GM18502 (cell line): ENCODE measurements at regions not wholly inside any gene's neighbourhood (a gene's known extent, or its start where the extent isn't known, plus 50 kb on each side); places are given as distances from the start of the nearest gene placed in this dataset.

Experiments
- ATAC-seq: cut with Tn5 transposase; IDR thresholded peaks from one replicate; pipeline ENCODE4 v1.9.1; 2021; ENCODE audit warnings: mild to moderate bottlenecking; ENCODE audit not compliant: unreplicated experiment, poor library complexity

DNA sequence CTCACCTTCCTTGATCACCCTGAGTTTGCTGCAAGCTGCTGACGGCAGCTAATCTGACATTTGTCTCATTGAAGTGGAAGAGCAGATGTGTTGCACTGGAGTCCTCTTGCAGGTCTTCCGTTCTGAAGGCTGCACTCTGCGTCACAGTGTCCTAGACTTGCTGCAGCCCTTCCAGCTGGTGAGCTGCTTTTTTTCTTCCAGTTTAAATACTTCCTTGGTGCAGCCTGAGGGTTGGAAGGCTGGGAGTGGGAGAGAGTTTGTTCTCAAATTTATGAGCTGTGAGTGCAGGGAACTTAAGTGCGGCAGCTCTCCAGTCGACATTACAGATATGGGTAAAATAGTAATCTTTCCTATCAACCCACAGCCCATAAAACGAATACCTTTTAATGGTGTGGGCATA is 303.6 kb upstream of the FAT1 start:
- ATAC-seq, result no peak

DNA sequence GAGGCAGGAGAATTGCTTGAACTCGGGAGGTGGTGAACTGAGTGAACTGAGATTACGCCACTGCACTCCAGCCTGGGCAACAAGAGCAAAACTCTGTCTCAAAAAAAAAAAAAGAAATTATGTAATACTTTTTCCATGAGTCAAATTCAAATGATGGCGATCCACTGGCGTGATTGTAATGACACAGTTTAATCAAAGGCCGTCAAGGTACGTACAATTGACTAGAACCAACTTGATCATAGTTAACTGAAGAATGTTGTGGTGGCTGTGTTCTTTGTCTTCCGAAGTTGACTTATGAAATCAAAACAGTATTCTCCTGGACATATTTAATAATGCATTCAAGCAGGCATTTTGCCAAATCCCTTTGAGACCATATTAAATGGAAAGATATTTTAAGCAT is 318.6 kb upstream of the FAT1 start:
- no peak for ATAC-seq

DNA sequence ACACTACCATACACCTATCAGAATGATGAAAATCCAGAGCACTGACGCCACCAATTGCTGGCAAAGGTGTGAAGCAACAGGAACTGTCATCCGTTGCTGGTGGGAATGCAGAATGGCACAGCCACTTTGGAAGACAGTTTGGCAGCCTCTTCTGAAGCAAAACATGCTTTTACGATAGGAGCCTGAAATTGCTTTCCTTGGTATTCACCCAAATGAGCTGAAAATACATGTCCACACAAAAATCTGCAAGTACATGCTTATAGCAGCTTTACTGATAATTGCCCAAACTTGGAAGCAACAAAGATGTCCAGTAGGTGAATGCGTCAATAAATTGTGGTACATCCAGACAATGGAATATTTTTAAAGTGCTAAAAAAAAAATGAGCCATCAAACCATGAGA is 322.8 kb upstream of the FAT1 start:
- ATAC-seq, result no peak

DNA sequence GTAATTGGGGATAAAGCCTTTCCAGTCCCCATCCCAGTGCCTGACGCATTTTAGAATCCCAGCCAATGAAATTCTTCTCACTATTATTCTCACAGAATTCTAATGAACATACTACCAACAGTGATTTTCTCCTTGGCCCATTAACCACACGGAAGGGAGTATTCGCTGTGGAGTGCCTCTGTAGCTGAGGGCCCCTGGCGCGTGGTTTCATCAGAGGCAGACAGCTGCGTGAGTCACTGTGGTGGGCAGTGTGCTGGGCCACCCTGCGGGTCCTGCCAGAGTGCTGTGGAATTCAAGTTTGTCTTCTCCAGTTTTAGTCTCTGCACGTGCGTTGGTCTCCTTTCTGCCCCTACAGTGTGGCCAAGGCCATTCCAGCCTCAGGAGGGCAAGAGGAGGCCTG is 335.4 kb upstream of the FAT1 start:
- no peak for ATAC-seq

DNA sequence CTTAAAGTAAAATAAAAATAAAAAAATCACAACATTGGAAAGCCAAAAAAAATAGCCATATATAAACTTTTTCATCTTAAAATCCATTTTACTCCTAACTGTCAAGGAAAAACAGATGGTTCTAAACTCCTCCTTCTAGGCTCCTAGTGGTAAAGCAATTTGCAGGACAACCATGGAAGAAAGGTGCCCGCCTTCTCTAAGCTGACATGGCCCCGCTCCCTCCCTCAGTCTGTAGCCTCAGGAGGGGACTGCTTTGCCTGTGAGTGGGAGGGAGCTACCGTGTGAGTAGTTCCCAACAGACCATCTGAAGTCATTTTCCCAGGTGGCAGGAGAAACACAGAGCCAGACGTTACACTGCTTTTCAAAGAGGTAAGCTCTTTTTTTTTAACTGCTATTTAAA is 336.2 kb upstream of the FAT1 start:
- ATAC-seq, result no peak

DNA sequence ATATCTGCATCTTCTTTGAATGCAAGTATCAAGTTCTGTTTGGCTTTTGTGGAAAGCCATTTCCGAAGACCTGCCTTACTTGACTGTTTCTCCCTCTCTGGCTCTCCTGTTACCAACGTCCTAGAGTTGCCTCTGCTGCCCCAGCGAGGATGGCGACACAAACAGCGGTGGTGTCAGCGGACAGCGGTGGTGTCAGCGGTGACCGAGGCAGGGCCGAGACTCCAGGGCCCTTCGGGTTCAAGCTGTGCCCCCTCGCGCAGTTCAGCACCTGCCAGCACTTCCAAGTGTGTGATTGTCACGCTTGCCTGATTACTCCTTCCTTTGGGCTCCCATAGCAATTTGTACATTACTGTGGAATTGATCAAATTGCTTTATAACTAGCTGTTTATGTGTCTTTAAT is 336.9 kb upstream of the FAT1 start:
- no peak for ATAC-seq

DNA sequence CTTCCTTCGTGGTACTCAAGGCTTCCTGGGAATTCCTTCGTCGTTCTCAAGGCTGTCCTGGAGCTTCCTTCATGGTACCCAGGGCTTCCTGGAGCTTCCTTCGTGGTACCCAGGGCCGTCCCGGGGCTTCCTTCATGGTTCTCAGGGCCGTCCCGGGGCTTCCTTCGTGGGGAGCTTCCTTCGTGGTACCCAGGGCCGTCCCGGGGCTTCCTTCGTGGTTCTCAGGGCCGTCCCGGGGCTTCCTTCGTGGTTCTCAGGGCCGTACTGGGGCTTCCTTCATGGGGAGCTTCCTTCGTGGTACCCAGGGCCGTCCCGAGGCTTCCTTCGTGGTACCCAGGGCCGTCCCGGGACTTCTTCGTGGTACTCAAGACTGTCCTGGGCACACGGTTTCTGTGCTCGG is 339.6 kb upstream of the FAT1 start:
- no peak for ATAC-seq

DNA sequence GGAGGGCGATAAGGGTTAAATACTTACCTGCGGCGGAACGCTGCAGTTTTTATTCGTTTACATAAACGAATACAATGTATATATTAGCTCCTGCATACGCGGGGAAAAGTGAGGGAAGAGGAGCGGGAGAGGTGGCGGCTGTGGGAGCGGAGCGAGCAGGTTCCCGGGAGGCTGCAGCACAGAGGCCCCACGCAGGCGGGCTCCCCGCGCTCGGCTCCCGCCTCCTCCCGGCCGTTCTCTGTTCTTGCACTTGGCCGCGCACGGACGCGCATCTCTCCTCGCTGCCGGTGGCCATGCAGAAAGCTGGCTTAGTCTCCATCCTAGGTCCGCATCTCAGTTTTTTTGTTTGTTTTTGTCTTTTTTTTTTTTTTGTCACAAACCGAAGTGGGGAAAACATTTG is 340.4 kb upstream of the FAT1 start:
- ATAC-seq, result no peak

DNA sequence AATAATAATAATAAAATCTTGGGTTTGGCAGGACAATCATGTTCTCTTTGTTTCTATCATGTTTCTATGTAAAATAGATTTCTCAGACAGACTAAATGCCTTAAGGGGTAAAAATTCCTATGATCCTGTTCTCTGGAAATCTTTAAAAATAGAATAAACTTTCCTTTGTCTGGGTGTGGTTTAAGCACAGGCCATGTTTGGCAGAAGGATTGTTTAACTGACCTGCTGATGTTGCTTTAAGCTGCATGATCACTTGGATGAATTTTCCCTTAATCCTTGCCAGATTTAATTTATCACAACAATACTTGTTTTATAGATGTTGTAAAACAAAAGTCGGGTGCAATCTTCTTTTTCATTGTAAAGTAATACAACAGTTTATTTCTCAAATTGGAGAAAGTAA is 341.7 kb upstream of the FAT1 start:
- no peak for ATAC-seq

DNA sequence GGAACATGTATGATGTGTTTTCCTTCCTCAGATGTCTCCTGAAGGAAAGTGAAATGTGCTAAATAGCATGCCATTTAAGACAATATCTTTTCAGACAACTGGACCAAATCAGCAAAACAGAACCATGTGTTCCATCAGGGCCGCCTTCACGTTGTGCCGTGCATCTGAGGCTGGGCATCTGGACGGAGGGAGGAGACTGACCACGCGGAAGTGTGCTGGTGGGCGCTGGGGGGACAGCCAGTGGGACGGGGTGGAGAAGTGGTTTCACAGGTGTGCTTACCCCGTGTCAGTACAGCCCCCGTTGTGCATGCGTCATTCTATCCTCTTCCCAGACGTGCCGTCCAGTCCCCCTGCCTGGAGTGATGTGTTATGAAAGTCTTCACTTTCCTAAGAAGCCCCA is 342.1 kb upstream of the FAT1 start:
- no peak for ATAC-seq

DNA sequence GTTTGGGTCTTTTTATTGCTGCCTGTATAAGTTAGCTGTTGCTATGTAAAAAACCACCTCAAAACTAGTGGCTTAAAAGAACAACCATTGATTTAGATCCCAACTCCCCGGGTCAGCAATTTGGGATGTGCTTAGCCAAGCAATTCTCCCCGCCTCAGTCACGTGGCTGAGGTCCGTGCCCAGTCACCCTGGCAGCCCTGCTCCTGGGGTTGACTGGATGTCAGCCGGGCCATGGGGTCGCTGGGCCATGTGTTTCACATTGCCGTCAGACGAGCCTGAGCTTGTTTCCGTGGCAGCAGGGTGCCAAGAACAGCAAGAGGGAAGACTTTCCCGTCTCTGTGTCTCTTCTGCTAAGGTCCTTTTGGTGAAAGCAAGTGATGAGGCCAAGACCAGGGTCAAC is 345.7 kb upstream of the FAT1 start:
- ATAC-seq, result no peak

DNA sequence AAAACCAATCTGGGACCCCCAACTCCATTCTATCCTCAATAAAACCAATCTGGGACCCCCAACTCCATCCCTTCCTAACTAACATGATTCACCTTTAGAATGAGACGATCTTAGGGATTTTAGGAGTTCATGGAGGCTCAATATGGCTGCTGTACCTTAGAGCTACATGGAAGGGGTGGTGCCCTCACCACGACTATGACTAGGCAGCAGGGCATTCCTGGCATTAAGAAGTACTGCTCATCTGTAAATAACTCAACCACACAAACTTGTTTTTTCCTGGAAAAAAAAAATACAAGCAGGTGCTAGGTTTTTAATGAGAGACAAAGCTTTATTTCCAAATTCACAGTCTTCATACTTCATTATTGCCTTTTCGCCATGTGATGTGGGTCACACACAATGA is 346.5 kb upstream of the FAT1 start:
- ATAC-seq, result no peak

DNA sequence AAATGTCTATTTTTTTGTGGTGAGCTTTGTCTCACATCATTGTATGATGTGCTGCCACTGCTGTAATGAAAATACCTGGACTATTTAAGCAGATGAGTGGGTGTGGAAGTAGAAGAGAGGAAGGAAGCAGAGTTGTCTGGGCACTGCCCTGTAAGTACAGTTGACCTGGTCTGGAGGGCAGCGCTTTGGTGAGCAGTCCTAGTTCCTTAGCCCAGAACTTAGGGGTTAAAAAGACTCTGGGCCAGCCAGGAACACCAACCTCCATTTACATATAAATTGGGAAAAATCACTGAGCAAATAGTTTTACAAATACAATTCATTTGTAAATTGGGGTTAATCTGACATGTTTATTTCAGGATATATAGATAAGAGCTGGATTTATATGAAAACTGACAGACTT is 347.1 kb upstream of the FAT1 start:
- ATAC-seq, result no peak

DNA sequence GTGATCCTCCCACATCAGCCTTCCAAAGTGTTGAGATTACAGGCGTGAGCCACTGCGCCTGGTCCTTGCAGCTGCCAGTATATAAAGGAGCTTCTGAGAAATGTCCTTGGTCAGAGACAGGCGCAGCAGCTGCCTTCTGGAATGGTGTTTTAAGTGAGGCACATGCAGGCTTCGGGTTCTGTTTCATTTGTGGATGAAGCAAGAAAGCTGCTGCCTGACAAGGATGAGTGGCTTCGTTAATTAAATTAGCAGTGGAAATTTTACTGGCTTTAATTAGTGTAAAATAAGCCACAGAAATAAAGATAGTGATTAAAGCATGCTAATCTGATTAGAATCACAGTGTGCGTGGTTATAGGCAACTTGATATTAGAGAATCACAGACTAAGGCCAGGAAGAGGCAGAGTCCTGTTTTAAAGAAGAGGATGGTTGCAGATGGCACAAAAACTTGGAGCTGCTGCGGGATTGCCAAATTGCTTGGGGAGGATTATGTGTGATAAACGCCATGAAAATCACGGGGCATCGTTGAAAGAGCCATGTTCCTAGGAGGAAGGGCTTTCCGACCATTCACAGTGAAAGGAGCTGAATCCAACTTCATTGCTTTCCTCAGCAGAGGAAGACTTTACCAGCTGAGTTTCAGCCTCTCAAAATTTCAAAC is 348.4 kb upstream of the FAT1 start:
- no peak for ATAC-seq

DNA sequence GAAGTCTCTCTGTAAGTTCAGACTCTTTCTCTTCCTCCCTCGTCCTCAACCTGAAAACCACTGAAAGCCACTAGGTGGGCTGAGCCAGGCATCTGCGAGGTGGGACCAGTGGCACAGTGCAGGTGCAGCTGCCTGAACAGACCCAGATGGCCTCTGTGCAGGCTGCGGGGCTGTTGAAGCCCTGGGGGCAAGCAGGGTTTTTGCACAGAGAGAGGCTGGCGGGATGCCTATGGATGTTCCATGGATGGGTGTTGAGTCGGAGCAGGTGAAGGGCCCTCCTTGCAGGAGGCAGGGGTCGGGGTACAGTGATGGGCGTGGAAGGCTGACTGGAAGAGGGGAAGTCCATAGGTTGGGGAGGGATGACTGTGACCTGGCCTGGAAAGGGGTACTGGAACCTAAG is 350.2 kb upstream of the FAT1 start:
- no peak for ATAC-seq

DNA sequence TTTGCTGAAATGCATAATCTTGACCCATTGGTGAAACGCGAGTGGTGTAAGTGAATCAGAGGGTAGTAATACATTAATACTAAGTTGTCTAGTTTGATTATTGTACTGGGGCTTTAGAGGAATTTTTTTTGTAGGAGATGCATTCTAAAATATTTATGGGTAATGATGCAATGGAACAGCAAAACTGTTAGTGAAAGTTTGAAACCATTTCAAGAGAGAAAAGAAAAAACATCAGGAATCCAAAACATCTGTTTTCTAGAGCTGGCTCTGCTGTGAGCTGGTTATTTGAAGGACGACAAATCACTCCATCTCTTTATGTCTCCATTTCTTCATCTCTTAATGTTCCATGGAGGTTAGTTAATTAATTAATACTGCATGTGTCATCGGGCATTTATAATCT is 351.9 kb upstream of the FAT1 start:
- ATAC-seq, result no peak

DNA sequence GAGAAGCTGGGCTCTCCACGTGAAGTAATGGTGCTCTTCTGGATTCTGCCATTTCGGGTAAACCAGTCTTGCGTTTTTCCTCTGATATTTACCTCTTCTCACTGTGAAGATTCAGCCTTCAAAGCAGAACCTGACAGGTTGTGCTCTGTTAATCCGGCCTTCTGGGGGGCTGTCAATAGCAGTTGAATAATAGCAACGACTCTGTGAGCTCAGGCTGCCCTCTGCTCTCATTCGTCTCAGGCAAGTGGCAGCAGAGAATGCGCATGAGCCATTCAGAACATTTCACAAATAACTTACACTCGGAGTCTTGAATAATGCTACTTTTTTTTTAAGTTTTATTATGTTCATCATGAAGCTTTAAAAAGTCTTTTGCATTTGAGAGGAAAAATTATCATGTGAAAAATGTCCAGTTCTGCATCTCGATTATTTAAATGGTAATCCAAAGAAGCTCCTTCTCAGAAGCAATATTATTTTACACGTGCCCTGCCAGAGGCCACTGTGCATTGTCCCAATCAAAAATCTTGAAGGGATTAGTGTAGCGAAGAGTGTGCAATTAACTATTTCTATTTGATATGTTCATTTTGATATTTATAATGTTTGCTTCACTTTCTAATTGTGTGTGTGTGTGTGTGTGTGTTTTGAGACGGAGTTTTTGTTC is 354.2 kb upstream of the FAT1 start:
- no peak for ATAC-seq

DNA sequence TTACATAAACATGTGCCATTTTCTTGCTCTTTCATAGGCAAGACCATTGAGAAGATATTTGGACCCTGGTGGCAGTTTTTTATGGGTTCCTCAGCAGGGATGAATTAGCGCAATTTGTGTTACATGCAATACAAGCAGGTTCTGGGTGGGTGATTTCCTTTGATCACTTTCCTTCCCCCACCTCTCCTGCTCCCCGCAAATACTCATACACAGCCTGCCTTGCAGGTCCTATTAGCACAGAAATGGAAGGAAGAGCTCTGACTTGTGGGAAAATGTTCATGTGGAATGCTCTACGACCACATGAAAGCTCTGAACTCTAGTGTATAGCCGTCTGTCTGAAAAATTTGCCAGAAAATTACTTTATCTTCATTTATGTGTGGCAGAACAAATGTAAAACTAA is 361.0 kb upstream of the FAT1 start:
- ATAC-seq, result no peak

DNA sequence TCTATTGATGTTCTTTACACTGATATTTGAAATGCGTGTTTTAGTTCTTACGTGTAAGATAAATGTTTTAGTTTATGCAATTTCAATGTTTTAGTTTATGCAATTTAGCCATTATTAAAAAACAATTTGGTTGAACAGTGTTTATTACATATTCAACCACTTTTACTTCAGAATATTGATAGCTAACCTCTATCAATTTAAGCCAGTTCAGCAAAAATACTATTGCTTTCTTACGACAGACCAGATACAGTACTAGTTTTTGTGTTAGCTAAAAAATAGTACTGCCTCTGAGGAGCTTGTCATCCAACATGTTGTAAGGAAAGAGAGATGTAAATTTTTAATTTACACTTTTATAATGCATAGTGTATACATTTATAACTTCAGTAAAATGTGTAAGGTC is 361.7 kb upstream of the FAT1 start:
- ATAC-seq, result no peak

DNA sequence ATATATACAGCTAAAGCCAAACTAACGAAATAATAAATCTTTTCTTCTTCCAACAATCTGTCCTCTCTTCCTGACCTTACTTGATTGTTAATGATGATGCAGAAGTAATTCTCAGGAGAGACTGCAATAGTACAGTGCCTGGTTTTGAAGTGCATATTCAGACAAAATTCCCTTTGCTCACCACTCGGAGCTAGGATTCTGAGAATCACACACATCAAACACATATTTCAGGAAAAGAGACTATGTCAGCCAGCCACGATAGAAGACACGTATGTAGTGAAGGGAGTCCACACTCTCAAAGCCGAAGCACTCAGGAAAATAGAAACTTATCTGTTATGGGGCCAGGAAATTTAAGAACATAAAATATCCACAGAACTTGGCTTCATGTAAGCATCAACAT is 362.5 kb upstream of the FAT1 start:
- ATAC-seq, result no peak

DNA sequence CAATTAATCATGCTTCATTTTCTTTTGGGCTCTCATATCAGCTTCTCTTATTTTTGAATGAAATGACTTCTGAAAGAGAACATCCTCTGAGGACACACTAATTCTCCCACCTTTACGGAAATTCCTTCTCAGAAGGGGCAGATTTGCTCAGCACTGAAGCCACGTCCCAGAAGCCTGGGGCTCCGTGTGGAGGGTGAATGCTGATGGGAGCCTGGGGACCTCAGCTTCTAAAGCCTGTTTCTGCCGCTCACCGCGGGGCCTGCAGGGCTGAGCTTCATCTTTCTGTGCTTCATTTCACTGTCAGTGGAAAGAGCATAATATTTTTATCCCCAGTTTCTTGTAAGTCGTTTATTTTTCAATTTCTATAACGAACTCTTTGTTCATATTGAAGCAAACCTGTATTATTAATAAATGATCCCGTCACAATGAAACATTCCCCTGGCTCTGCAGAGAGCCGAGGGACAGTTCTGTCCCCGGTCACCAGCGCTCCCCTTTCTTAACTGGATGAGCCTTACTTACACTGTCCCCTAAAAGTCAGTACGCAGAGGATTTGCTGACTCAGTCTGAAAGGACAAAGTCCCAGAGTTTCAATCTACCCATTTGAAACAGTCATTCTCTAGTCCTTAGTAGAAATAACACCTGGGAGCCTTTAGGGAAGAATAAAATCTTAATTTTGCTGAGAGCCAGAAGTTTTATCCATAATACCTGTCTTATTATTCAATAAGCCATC is 364.6 kb upstream of the FAT1 start:
- no peak for ATAC-seq

DNA sequence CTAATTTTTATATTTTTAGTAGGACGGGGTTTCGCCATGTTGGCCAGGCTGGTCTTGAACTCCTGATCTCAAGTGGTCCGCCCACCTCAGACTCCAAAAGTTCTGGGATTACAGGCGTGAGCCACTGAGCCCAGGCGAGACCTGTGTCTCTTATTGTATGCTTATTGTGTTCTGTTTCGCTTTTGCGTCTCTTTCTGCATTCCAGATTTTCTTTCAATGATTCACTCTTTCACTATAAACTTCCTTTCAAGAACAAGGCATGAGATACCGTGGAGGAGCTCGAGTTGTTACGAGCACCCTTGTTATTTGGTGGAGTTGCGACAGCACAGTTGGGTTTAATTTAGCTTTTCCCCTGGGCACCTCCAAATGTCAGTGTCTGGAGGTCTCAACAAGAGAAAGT is 366.7 kb upstream of the FAT1 start:
- ATAC-seq, result no peak
